GM18858 (cell line): ENCODE measurements at regions not wholly inside any gene's neighbourhood (a gene's known extent, or its start where the extent isn't known, plus 50 kb on each side); places are given as distances from the start of the nearest gene placed in this dataset.
"Not testable (repeated sequence)": the region's sequence is repeated elsewhere in the genome, so short reads cannot be mapped to it uniquely, and the experiment has no call there.

Experiments used
- ATAC-seq: cut with Tn5 transposase; IDR thresholded peaks from one replicate; pipeline ENCODE4 v1.9.1; 2021; ENCODE audit not compliant: unreplicated experiment

DNA sequence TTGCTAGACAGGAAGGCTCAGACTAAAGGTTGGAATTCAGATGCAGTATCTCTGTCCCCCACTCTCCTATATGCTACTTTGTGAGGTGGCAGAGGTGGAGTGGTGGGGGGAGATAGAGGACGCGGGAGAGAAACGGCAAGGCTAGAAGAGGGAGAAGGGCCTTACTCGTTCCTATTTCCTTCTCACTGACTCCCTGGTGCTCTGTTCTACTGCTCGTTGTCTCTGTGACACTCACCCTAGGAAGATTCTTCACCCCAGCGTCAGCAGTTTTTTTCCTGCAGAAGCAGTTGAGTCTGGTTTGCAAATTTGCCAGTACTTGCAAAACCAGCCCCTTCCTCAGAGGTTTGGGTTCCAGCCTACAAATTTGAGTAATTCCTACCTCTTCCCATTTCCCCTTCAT, 801.1 kb upstream of the SLC35B3 start:
- no peak for ATAC-seq

GRCh38 chr6:9233686-9234085, 798.3 kb upstream of the SLC35B3 start:
- ATAC-seq = no peak

- ATAC-seq = no peak
Measured at GRCh38 chr6:9233226-9233625, 797.9 kb upstream of the SLC35B3 start.

DNA sequence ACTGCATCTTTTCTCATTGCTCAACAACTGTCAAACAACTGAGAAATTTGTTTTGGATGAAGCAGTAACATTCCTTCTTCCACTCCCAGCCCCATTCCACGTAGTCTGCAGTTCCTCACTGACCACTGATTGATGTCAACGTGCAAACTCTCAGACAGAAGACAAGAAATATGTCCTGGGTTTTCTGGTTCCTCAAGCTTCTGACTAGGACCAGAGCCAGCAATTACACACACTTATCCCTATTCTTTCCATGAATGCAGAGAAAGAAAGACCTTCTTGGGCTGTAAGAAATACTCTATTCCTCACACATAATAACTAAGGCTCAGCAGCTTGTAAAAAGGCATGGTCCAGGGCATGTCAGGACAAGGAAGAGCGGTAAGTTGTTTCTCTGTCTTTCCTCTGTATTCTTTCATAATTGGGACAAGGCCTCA, 790.1 kb upstream of the SLC35B3 start:
- ATAC-seq = no peak

- ATAC-seq = no peak
Measured at GRCh38 chr6:9224539-9224938, 789.2 kb upstream of the SLC35B3 start.

DNA sequence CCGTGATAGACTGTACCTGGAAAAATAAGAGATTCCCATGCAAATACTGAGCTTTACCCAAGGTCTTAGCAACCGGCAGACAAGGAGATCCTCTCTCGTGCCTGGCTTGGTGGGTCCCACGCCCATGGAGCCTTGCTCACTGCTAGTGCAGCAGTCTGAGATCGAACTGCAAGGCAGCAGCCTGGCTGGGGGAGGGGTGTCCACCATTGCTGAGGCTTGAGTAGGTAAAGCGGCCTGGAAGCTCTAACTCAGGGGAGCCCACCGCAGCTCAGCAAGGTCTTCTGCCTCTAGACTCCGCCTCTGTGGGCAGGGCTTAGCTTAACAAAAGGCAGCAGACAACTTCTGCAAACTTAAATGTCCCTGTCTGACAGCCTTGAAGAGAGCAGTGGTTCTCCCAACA, 778.4 kb upstream of the SLC35B3 start:
- ATAC-seq = not testable (repeated sequence)

DNA sequence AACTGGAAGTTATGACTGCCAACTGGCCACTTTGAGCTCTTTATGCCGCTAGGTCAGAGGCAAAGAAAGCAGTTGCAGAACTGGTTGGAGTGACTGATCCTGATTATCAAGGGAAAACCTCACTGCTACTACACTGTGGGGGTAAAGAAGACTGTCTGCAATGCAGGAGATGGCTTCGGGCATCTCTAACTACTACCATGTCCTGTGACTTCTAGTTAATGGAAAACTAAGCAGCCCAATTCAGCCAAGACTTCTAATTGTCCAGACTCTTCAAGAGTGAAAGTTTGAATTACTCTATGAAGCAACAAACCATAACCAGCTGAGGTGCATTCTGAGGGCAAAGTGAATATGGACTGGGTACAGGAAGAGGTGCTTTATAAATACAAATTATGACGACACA, 773.6 kb upstream of the SLC35B3 start:
- no peak for ATAC-seq

DNA sequence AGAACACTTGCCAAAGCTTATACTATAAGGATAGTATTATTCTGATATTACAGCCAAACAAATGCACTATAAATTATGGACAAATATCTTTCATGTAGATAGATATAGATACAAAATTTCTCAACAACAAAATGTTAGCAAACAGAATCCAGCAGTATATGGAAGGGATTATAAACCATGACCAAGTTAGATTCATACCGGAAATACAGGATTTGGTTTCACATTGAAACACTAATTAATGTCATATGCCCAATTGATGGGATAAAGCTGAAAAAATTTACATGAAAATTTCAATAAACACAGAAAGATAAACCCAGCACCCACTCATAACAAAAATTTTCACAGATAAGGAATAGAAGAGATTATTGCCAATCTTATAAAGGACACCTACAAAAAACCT, 770.3 kb upstream of the SLC35B3 start:
- no peak for ATAC-seq

- no peak for ATAC-seq
Measured at GRCh38 chr6:9204171-9204570, 768.8 kb upstream of the SLC35B3 start.

GRCh38 chr6:9200712-9201111, 765.4 kb upstream of the SLC35B3 start:
- no peak for ATAC-seq

- ATAC-seq = no peak
Measured at GRCh38 chr6:9197726-9198125, 762.4 kb upstream of the SLC35B3 start.

DNA sequence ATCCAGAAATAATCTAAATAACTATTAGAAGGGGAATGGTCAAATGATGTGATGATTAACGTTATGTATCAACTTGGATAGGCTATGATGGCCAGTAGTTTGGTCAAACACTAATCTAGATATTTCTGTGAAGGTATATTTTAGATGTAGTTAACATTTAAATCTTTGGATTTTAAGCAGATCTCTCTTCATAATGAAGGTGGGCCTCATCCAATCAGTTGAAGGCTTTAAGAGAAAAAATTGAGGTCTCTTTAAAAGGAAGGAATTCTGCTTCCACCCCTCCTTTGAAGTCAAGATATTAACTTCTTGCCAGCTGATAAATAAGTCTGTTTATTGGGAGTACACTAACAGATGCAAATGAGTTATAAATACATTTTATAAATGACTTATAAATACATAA, 760.0 kb upstream of the SLC35B3 start:
- ATAC-seq = no peak

- ATAC-seq = no peak
Measured at GRCh38 chr6:9192405-9192909, 757.1 kb upstream of the SLC35B3 start.

DNA sequence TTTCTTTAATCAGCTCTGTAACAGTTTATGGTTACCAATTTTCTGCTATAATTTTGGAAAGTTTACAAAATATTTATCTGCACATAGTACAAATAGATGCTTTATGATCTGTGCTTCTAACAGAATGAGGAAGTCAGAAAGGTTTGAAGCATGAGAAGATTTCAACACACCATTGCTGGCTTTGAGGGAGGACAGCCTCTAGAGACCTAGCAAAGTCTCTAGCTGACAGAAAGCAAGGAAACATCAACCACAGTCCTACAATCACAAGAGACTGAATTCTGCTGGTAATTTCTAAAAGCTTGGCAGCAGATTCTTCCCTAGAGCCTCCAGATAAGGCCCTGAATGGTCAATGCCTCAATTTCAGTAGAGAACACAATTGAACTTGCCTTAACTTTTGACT, 750.8 kb upstream of the SLC35B3 start:
- no peak for ATAC-seq

DNA sequence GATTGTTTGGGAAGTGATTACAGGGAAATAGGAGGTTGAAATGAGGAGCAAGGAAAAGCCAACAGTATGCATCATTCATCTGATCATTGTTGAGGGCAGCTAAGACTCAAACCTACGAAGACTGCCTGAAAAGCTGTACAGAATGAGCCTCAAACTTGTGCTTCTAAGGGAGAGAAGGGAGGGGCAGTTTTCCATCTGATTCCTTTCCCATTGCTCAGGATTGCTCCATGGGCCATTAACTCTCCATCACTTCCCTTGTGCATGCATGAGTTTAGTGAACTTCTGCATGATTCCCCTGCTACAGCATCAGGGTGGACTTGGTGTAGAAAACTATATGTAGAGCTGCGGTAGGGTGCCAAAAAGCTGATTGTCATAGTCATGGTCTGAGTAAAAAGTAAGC, 742.7 kb upstream of the SLC35B3 start:
- ATAC-seq = no peak

DNA sequence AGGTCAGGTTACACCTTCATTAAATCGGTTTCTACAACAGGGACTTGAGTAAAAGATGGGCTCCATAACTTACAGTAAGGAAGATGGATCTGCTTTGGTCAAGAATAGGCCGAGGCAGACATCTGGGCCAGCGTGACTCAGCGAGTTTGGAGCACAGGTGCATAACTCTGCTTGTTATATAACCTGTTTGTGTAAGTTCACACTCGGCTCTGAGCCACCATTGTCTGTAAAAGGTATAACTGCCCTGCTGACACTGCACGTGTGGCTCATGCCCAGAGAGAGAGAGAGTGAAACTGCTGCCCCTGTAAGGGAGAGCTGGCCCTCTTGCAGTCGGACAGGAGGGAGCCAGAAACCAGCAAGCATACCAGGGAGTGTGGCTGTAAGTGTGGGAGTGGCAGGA, 737.9 kb upstream of the SLC35B3 start:
- ATAC-seq = no peak

- ATAC-seq = no peak
Measured at GRCh38 chr6:9172096-9172495, 736.8 kb upstream of the SLC35B3 start.

GRCh38 chr6:9168669-9169068, 733.3 kb upstream of the SLC35B3 start:
- ATAC-seq = no peak

DNA sequence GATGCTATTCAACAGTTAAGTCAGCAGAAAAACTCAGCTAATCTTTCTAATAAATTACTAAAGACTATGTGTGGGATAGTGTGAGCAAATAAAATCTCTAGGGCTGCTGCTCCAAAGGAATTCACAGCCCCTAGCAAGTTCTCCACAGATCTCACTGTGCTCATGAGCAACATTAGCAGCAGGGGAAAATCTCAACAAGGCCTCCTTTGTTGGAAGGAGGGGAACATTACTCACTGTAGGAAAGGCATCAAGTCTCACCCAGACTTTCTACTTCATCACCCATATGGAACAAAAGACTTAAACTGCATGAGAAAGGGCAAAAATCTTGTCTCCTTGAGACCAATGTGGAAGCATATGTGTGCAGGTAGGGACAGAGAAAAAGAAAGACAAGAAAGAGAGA, 726.4 kb upstream of the SLC35B3 start:
- ATAC-seq = no peak

DNA sequence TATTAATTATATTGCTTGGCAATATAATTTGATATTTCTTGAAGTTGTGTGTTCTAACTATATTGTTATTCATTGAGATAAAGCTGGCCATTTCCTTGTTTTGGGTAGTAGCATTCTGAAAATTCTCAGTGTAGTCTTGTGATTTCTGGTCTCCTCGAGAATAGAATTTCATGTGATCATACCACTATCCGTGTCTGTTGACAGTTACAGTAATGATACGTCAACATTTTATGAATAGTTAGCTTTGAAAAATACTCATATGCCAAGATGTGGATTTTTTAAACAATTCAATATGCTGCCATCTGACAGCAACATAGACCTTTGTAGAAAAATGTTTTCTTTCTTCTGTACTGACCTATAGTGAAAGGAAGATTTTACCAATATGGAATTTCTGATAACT, 723.7 kb upstream of the SLC35B3 start:
- no peak for ATAC-seq

GRCh38 chr6:9155836-9156235, 720.5 kb upstream of the SLC35B3 start:
- no peak for ATAC-seq

DNA sequence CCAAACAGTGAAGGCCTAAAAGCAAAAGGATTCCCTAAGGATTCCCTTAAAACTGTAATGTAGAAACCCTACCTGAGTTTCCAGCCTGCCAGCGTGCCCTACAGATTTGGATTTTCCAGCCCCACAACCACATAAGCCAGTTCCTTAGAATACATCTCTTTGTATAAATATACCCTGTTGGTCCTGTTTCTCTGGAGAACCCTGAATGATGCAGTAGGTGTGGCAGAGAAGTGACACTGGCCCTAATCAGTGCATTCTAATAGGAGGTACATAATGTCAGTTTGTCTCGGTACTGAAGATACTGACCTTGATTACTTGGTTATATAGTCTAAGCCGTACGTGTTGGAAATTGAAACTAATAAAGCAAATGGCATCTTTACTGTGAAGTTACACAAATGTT, 707.8 kb upstream of the SLC35B3 start:
- no peak for ATAC-seq

DNA sequence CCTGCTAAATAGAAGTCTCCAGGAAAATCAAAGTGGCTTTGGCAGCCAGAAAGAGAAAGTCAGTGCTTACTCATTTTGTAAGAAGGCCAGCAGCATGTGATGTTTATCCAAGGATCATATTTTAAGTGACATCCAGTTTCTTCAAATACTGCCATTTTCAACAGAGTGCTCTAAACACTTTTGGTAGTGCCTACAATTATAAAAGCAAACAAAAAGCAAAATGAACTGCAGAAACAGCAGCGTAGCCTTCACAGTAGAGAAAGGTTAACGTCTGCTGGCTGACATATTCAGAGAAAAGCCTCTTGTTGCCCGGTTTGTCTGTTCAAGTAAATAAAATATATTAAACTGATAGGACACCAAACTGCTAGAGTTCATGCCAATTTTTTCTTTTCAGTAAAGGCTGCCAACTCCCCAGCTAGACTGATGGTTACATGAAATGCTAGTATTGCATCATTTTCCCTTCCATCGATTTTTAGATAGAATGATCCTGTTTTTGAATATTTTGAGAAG, 705.7 kb upstream of the SLC35B3 start:
- ATAC-seq = no peak

GRCh38 chr6:9140172-9140571, 704.8 kb upstream of the SLC35B3 start:
- ATAC-seq = no peak
